ENCODE measurements at regions not wholly inside any gene's neighbourhood (a gene's known extent, or its start where the extent isn't known, plus 50 kb on each side); places are given as distances from the start of the nearest gene placed in this dataset.

- no peak for DNase-seq
These were observed 92.0 kb upstream of the RAI14 start for GRCh38 chr5:34563931-34564709.

GRCh38 chr5:34564710-34565235 is 91.4 kb upstream of the RAI14 start:
- no peak for DNase-seq

DNA sequence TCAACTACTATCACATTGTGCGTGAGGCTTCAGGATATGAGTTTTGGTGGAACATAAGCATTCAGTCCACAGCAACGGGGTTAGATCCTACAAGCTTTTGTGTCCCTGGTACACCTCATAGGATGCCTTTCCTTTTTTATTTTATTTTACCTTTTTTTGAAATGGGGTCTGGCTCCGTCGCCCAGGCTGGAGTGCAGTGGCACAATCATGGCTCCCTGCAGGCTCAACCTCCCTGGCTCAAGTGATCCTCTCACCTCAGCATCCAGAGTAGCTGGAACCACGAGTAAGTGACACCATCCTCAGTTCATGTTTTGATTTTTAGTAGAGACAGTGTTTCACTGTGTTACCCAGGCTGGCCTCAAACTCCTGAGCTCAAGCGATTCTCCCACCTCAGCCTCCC is 86.0 kb upstream of the RAI14 start:
- no peak for DNase-seq

DNA sequence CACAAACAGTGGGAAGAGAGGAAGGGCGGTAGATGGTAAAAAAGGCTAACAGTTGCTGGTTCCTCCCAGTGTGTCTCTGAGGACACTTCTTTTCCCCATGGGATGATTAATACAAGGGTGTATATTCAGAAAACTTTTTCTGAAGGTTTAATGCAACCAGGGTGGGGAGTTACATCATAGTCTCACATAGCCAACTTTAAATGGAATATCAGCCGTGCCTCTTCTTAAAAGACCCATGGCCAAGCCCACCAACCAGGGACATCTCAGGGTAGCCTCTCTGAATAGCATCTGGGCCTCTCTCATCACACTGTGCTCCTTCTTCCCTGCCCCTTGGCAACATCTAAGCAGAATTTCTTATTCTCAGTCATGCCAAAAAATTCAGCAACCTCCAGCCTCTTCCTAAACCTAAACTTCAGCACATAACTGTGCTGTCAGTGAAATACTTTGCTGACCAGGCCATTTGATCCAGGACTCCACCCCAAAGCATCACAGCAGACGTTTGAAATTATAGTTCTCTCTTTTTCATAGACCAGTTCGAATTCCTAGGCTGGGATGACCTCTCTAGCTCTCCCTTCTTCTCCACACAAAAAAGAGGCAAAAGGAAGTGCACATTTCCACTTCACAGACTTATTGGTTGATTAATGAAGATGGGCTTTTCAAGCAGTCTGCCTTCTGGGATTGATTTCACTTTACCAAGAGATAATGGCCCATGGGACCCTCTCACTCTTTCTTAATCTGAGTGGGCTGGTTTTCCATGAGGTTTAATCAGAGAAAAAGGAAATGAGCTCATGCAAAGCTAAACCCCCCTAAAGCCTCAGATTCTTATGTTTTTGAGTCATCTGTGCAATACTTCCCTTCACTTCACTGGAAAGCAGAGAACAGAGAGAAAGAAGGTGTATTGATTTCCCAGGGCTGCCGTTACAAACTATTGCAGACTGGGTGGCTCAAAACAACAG is 85.1 kb upstream of the RAI14 start:
- no peak for DNase-seq

DNA sequence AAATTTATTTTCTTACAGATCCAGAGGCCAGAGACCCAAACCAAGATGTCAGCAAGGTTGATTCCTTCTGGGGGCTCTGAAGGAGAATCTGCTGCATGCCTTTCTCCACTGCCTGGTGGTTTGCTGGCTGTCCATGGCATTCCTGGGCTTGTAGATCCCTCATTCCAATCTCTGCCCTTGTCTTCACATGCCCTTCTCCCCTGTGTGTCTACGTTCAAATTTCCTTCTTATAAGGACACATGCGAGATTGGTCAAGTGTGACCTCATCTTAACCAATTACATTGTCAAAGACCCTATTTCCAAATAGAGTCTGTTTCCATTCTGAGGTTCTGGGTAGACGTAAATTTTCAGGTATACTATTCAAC is 84.5 kb upstream of the RAI14 start:
- no peak for DNase-seq

DNA sequence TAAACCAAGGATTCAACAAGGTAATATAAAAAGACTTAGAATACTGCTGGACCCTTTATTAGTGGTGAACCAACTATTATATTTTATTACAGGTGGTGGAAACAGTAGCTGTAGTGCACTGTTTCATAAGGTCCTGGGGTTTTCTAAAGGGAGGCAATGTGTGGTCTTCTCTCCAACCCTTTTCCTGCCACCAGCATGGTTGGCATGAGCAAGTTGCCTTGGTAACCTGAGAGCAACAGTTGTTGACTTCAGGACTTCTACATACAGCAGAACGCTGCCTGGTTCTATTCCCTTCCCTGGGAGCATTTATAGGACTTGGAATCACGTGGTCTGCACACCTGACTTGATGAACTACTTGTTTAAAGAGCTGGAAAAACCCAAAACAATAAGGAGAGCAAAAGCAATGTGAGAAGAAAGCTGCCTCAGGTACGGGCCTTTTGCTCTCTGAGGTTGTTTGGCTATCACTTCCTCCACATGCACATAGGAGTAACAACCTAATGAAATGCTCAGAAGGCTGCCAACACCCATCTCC is 81.1 kb upstream of the RAI14 start:
- no peak for DNase-seq

DNA sequence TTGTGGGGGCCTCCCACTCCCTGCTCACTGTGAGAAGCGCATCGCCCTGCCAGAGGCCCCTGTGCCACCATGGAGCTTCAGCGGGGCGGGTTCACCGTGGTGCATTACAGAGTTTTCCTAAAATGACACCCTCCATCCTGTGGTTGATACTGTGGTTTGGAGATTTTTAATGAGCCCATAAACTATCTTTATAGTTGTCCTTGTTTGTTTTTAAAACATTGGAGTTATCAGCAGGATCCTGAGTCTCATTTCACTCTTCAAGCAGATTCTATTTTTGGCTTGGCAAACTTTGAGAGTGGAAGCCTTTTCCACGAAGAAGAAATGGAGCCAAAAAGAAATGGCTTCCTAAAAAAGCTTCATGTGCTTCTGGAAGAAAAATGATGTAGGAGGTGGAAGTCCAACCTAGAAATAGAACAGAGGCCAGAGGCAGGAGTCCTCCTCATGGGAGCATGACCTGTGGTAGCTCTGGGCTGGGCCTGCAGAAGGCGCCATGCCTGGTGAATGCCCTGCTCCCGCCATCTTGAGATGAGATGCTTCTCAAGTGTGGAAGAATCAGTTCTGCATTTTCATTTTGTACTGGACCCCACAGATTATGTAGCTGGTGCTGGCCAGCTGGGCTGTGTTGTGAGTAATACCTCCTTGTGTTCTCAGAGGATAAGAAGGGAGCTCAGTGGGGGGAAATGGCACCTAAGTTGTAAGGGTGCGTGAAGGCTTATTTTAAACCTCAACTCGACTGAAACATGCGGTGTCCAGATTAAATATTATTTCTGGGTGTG is 79.0 kb upstream of the RAI14 start:
- no peak for DNase-seq

DNA sequence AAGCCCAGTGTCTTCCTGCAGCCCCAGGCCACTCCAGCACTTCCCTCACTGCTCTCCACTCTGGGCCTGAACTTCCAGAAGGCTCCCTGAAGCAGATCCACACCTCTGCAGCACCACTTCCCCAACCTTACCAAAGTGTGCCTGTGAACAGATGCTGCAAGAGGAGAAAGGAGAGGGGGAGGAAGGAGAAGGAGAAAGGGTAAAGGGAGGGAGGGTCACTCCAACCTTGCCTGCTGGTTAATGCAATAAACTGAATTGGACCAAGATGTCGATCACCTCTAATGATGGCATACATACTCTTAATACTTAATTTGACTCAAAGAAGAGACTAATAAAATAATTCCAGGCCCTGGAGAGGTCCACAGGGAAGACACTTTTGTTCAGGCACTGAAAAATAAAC is 77.2 kb upstream of the RAI14 start:
- DNase-seq = no peak

DNA sequence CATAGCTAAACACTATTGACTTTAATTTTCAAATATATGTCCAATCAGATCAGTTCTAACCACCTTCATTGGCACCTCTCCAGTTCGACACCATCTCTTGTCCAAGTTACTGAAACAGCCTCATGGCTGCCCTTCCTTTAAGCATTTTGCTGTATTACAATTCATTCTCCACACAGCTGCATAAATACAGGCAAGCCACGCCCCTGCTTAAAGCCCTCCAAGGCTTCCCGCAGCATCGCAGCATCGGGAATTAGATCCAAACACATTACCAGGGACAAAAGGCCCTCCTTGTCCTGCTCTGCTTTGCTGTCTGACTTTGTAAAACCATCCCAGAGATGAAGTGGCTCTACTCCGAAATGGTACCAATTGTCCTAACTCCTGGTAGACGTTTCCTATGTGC is 75.1 kb upstream of the RAI14 start:
- DNase-seq = no peak

DNA sequence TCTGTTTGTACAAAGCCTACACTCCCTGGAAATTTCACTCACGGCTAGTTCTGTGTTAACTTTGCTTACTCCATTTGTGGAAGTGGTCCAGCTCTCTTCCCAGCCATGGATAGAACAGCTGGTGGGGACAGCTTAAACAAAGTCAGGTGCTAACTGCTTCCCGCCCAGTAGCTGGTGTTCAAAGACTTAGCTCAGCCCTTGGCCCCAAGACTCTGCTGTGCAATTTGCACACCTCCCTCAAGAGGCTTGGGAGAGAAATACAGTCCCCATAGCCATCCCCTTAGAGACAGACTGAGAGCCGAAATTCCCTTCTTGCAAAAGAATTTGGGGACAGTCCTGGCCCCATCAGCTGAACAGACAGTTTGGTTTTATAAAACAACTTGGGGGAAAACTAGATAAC is 73.8 kb upstream of the RAI14 start:
- no peak for DNase-seq

- no peak for DNase-seq
These were observed 73.0 kb upstream of the RAI14 start for GRCh38 chr5:34583167-34583566.

DNA sequence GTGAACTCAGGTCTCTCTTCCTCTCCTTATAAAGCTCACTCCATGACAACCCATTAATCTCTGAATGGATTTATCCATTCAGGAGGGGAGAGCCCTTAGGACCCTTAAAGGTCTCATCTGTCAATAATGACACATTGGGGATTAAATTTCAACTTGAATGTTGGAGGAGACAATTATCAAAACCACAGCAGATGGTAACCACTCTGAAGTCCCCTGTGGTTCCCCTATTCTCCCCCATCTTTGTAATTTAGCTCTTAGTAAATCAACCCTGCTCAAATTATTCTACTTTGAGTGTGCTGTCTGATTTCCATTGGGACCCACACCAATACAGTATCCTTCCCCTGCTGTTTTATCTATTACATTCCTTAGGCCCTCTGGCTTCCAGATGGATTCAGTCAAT is 72.0 kb upstream of the RAI14 start:
- no peak for DNase-seq

DNA sequence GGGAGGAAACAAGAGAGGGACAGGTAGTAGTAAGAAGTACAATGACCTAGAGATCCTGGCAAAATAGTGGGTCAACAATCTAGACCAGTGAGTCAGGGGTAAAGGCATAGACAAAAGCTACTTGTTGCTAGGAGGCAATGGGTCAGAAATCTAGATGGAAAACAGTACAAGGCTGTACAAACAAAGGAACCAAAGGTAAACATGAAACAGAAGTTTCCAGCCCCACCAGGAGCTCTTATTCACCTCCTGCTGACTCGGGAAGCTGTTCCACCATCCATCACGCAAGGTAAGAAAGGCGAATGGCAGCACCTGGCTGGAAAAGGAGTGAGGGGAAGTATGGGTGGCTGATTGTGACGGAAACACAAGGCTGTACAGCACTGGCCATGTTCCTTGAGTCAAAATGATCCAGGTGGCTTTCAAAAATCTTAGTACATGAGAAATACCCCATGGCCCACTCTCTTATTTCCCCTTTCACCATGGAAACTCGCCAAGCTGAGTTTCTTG is 70.5 kb upstream of the RAI14 start:
- no peak for DNase-seq

- DNase-seq = no peak
These were observed 69.8 kb upstream of the RAI14 start for GRCh38 chr5:34586117-34586885.

DNA sequence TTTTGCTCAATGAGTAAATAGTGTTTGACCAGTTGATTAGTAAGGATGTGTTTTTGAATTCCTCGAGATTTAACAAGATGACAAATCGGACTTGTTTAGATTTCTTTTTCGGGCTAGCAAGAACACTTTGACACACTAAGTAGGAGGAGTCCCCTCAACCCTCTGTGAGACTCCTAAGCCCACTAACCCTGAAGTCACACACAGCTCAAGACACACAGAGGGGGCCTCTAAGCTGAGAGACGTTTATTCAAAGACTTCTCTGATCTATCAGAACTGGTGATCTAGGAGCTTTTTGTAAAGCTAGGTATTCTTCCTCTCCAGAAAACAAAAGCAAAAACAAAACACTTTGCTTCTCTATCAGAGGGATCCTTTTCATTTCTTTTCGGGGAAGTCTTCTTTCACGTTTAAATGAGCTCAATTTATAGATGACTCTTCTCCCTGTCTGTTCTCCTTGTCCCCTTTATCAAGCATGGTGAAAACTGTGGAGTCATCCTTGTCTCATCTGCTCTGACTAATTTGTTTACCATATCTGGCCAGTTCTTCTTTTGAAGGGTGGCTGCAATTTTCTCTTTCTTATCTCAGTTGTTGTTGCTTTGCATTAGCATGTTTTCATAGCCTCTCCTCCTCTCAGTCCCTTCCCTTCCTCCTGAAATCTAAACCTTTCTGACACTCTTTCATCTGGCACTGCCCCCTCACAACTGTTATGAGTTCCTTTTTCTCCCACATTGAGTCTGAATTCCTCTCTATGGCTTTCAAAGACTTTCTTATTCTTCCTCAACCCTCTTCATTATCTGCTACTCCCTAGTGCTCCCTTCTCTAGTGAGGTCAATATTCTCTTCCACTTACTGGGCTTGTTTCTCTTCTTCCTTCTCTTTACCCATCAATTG is 68.5 kb upstream of the RAI14 start:
- DNase-seq = no peak

- DNase-seq = no peak
These were observed 66.3 kb upstream of the RAI14 start for GRCh38 chr5:34589832-34590231.

DNA sequence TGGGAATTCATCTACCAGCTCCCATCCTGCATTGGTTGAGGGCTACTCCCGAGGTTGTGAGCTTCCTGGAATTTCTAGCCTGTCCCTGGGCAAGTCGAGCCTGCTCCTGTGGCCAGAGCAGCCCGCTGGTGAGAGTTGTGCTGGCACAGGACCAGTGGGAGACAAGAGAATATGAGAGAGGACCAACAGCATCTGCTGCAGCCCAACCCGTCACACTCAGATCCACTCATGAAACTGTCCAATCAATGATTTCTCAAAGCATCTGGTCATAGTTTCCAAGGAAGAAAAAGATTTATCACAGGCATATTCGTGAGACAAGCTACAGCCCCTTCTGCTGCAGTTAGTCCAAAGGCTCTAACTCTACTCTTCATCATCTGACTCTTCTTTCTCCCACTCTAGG is 64.4 kb upstream of the RAI14 start:
- no peak for DNase-seq

GRCh38 chr5:34597034-34598027 is 58.8 kb upstream of the RAI14 start:
- no peak for DNase-seq

GRCh38 chr5:34598177-34598794 is 57.8 kb upstream of the RAI14 start:
- DNase-seq = no peak
